A549 (cell line): ENCODE measurements at regions not wholly inside any gene's neighbourhood (a gene's known extent, or its start where the extent isn't known, plus 50 kb on each side); places are given as distances from the start of the nearest gene placed in this dataset.

Experiments used
- ATAC-seq, 2 experiments: fragments of 200-7000 bp in 1 of 2; fragments of >200 bp in 1 of 2; cut with Nextera tagmentation in 1 of 2; cut with Tn5 transposase in 1 of 2; 3 replicates each; pipeline versions ENCODE4 v1.8.0 to v1.9.1; 2018 to 2020; ENCODE audit warnings: mild to moderate bottlenecking in 1 of 2, moderate library complexity in 1 of 2
- CTCF ChIA-PET: fragments of 300-600 bp; sonication (Branson Sonifier 250); formaldehyde crosslinking; extraction: SDS; loops from one replicate; lab custom pipeline; 2021; ENCODE audit warnings: antibody characterized with exemption, inconsistent platforms; lab: Yijun Ruan, JAX
- POLR2A ChIA-PET: fragments of 350-600 bp; formaldehyde crosslinking; extraction: SDS; loops from one replicate; lab custom pipeline; 2021; ENCODE audit warnings: antibody characterized with exemption, inconsistent platforms; lab: Yijun Ruan, JAX
- DNase-seq, 2 experiments: peaks; one replicate each; pipeline versions ENCODE4 v3.0.0 to v3.0.0-alpha.2; 2011 to 2016; ENCODE audit warnings: low read depth in 1 of 2, low spot score in 1 of 2
- FAIRE-seq: peaks from 2 replicates; lab custom pipeline; 2011; peaks lifted over from hg19 to GRCh38; lab: Jason Lieb, UNC
- H3K27ac ChIP-seq, 2 experiments: fragments of >200 bp; sonication (Bioruptor Twin); formaldehyde crosslinking; 3 replicates each; pipeline ENCODE4 v1.5.1; 2016 to 2017
- H3K4me1 ChIP-seq: fragments of >200 bp; sonication (Bioruptor Twin); formaldehyde crosslinking; 3 replicates; pipeline ENCODE4 v1.6.1; 2016
- H3K4me2 ChIP-seq: fragments of >200 bp; sonication (Bioruptor Twin); formaldehyde crosslinking; 3 replicates; pipeline ENCODE4 v1.6.1; 2016
- H3K4me3 ChIP-seq: fragments of >200 bp; sonication (Bioruptor Twin); formaldehyde crosslinking; 3 replicates; pipeline ENCODE4 v1.5.1; 2016
- H3K9me3 ChIP-seq: fragments of >200 bp; sonication (Bioruptor Twin); formaldehyde crosslinking; 3 replicates; pipeline ENCODE4 v1.6.1; 2016
- ATOH8 ChIP-seq: fragments of 250-450 bp; sonication (Bioruptor Pico); IDR thresholded peaks from 2 replicates; pipeline ENCODE4 v1.5.0; 2020; ENCODE audit warnings: low read depth, mild to moderate bottlenecking, moderate library complexity
- CEBPB ChIP-seq, 2 experiments: fragments of >200 bp in 1 of 2; sonication (Bioruptor Twin) in 1 of 2; formaldehyde crosslinking in 1 of 2; IDR thresholded peaks; 2 replicates each; pipeline ENCODE4 v1.6.1; 2012 to 2016
- CHD4 ChIP-seq: fragments of 200-600 bp; sonication (generic); IDR thresholded peaks from 2 replicates; pipeline ENCODE4 v1.6.1; 2016; ENCODE audit warnings: antibody characterized with exemption, mild to moderate bottlenecking, borderline replicate concordance
- ELK1 ChIP-seq: fragments of 150-350 bp; IDR thresholded peaks from 2 replicates; pipeline ENCODE4 v1.6.1; 2014; ENCODE audit warnings: low read depth, mild to moderate bottlenecking, low read length
- EP300 ChIP-seq, 2 experiments: fragments of >200 bp; sonication (Bioruptor Twin); formaldehyde crosslinking; IDR thresholded peaks; 2 replicates in 1 of 2; 3 replicates in 1 of 2; pipeline ENCODE4 v1.6.1; 2016 to 2017
- FOSL2 ChIP-seq, 2 experiments: fragments of 450-650 bp in 1 of 2; fragments of >200 bp in 1 of 2; sonication (Bioruptor Twin) in 1 of 2; formaldehyde crosslinking; IDR thresholded peaks; 2 replicates each; pipeline versions ENCODE4 v1.5.0 to v1.6.1; 2016 to 2020; ENCODE audit warnings: mild to moderate bottlenecking in 1 of 2, moderate library complexity in 1 of 2
- HMGXB4 ChIP-seq: fragments of 250-450 bp; sonication (Bioruptor Pico); IDR thresholded peaks from 2 replicates; pipeline ENCODE4 v1.5.0; 2021; ENCODE audit warnings: mild to moderate bottlenecking, moderate library complexity, borderline replicate concordance
- JUN ChIP-seq, 2 experiments: fragments of >200 bp; sonication (Bioruptor Twin); formaldehyde crosslinking; IDR thresholded peaks; 2 replicates in 1 of 2; 3 replicates in 1 of 2; pipeline ENCODE4 v1.6.1; 2016 to 2017
- JUNB ChIP-seq: fragments of >200 bp; sonication (Bioruptor Twin); formaldehyde crosslinking; IDR thresholded peaks from 2 replicates; pipeline ENCODE4 v1.6.1; 2016
- KDM5A ChIP-seq: fragments of 200-600 bp; sonication (generic); IDR thresholded peaks from 2 replicates; pipeline ENCODE4 v1.6.1; 2016; ENCODE audit warnings: antibody characterized with exemption, mild to moderate bottlenecking
- POLR2A ChIP-seq: IDR thresholded peaks from 2 replicates; pipeline ENCODE4 v1.6.1; 2012; ENCODE audit warnings: mild to moderate bottlenecking, low read length
- RCOR1 ChIP-seq: fragments of 150-350 bp; IDR thresholded peaks from 2 replicates; pipeline ENCODE4 v1.6.1; 2014; ENCODE audit warnings: antibody characterized with exemption, low read length, low read depth
- RFX5 ChIP-seq: fragments of 450-650 bp; IDR thresholded peaks from 2 replicates; pipeline ENCODE4 v1.7.1; 2014; ENCODE audit warnings: antibody characterized with exemption, mild to moderate bottlenecking, moderate library complexity
- RNF2 ChIP-seq: fragments of 200-600 bp; sonication (generic); IDR thresholded peaks from 2 replicates; pipeline ENCODE4 v1.6.1; 2016; ENCODE audit warnings: low read depth, mild to moderate bottlenecking, antibody characterized with exemption, moderate library complexity, borderline replicate concordance
- ZNF302 ChIP-seq: fragments of 250-450 bp; sonication (Bioruptor Pico); IDR thresholded peaks from 2 replicates; pipeline ENCODE4 v1.9.0; 2021; ENCODE audit warnings: inconsistent platforms, mild to moderate bottlenecking, moderate library complexity
- ZSCAN20 ChIP-seq: fragments of 250-450 bp; sonication (Bioruptor Pico); IDR thresholded peaks from 2 replicates; pipeline ENCODE4 v1.8.0; 2022; ENCODE audit warnings: mild to moderate bottlenecking, moderate library complexity
- WGBS: methylation state at CpG from one replicate; pipeline ENCODE4 v1.1.6; 2017; ENCODE audit errors: missing lambda C conversion rate; 5-methylcytosine and 5-hydroxymethylcytosine counted together
- TF ChIP-seq, protein P1 (sequence below): fragments of >200 bp; sonication (Bioruptor Twin); formaldehyde crosslinking; IDR thresholded peaks from 2 replicates; pipeline ENCODE4 v1.6.1; 2016

GRCh38 chr16:85300406-85300968, 188.2 kb upstream of the CIBAR2 start:
- FAIRE-seq: no peak
- H3K4me1 ChIP-seq: peaks cover 17% of the 10 kb centered on the region
- no peak for DNase-seq
- TF ChIP-seq, protein P1, sequence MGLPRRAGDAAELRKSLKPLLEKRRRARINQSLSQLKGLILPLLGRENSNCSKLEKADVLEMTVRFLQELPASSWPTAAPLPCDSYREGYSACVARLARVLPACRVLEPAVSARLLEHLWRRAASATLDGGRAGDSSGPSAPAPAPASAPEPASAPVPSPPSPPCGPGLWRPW: no peak
- no peak for TF ChIP-seq JUNB
- no peak for ATAC-seq
- H3K4me3 ChIP-seq: no peak overlapping the region
- H3K27ac ChIP-seq: no peak overlapping the region
- ChIA-PET POLR2A (no interaction called here), CTCF (interaction anchor here (0.8 to 1.1 kb wide), 3 partner anchors 14 to 317 kb away, joined by 3 to 5 read pairs (median 5); no protein-coding TSS in a partner anchor)
- 90% methylated on average over 20 of the region's 20 CpGs for WGBS
- no peak overlapping the region for H3K4me2 ChIP-seq
- no peaks in the 10 kb centered on the region for H3K9me3 ChIP-seq

DNA sequence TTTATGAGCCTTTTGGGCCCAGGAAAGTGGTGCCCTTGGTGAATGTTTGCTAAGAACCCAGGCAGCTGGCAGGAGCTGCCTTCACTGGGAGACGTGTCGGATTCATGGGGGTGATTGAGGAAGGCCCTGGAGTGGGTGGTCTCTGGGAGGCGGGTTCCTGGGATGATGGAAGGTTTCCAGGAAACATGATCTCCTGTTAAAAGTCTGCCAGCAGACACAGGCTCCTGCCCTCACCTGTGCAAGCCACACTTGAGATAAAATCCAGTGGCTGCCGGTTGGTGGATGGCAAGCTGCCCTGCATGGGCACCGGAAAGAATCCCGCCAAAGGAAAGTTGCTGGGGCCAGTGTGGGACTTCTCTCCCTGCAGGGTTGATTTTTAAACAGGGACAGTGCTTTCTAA, 189.0 kb upstream of the CIBAR2 start:
- H3K27ac ChIP-seq: no peak overlapping the region
- H3K4me1 ChIP-seq: peaks cover 22% of the 10 kb centered on the region
- no peak for FAIRE-seq
- CTCF ChIA-PET: interaction anchor here (0.8 to 1.6 kb wide), 4 partner anchors 25 to 186 kb away, joined by 3 to 4 read pairs (median 4); no protein-coding TSS in a partner anchor
- H3K4me2 ChIP-seq: no peak overlapping the region
- no peaks in the 10 kb centered on the region for H3K9me3 ChIP-seq
- 84% methylated on average over 4 of the region's 6 CpGs for WGBS
- no peak for DNase-seq
- ATAC-seq: no peak
- no peak overlapping the region for H3K4me3 ChIP-seq
- no peak for TF ChIP-seq POLR2A
- TF ChIP-seq ATOH8 (CRISPR knock-in tag): no peak
- no peak for TF ChIP-seq JUN (IDR thresholded peaks at IDR 0.05)
- no peak for TF ChIP-seq KDM5A
- no peak for TF ChIP-seq CHD4
- no peak for TF ChIP-seq RNF2
- no peak for TF ChIP-seq EP300 (IDR thresholded peaks at IDR 0.05)
- no peak for TF ChIP-seq RFX5
- no peak for TF ChIP-seq RCOR1
- TF ChIP-seq CEBPB (IDR thresholded peaks at IDR 0.05): no peak
- TF ChIP-seq HMGXB4 (CRISPR knock-in tag): no peak
- no peak for TF ChIP-seq ZNF302 (CRISPR knock-in tag)
- no peak for TF ChIP-seq ZSCAN20 (CRISPR knock-in tag)
- TF ChIP-seq ELK1: no peak
- no peak for TF ChIP-seq FOSL2 (IDR thresholded peaks at IDR 0.05)
- TF ChIP-seq FOSL2 (CRISPR knock-in tag; IDR thresholded peaks at IDR 0.05): no peak
- TF ChIP-seq, all 56 proteins: peak for 0
- POLR2A ChIA-PET: no interaction called here
